OCI-LY7 (cell line): ENCODE measurements at regions not wholly inside any gene's neighbourhood (a gene's known extent, or its start where the extent isn't known, plus 50 kb on each side); places are given as distances from the start of the nearest gene placed in this dataset.

Experiments
- BruUV-seq: library from RNA; stranded (reverse); fragments of 400-500 nt; replicated peaks from 2 replicates; lab custom pipeline; 2021; lab: Mats Ljungman, UMichigan
- CTCF ChIA-PET: fragments of 300-600 bp; sonication (Branson Sonifier 250); formaldehyde crosslinking; loops from one replicate; lab custom pipeline; 2022; ENCODE audit warnings: antibody characterized with exemption; ENCODE audit not compliant: unreplicated experiment; lab: Charles Lee
- POLR2A ChIA-PET: fragments of 300-600 bp; sonication (Branson Sonifier 250); formaldehyde crosslinking; loops from one replicate; lab custom pipeline; 2022; ENCODE audit warnings: antibody characterized with exemption; lab: Charles Lee
- DNase-seq: peaks from one replicate; pipeline ENCODE4 v3.0.0-alpha.2; 2015; ENCODE audit warnings: low spot score
- H2AFZ ChIP-seq: fragments of 200-600 bp; sonication (generic), shearing (Covaris generic); 2 replicates; pipeline ENCODE4 v1.6.1; 2014; ENCODE audit warnings: mild to moderate bottlenecking, antibody characterized with exemption, low read length, moderate library complexity
- H3K27ac ChIP-seq: fragments of 200-600 bp; sonication (generic); 2 replicates; pipeline ENCODE4 v1.5.1; 2014; ENCODE audit warnings: mixed run types, low read depth, mild to moderate bottlenecking, moderate library complexity, low read length, inconsistent platforms; ENCODE audit not compliant: poor library complexity, severe bottlenecking
- H3K36me3 ChIP-seq: fragments of 200-600 bp; sonication (generic); 2 replicates; pipeline ENCODE4 v1.6.1; 2014; ENCODE audit warnings: mild to moderate bottlenecking, antibody characterized with exemption, low read length, moderate library complexity, mixed read lengths; ENCODE audit not compliant: insufficient read depth
- H3K4me1 ChIP-seq: fragments of 200-600 bp; sonication (generic); 2 replicates; pipeline ENCODE4 v1.5.1; 2014; ENCODE audit warnings: mild to moderate bottlenecking, low read length; ENCODE audit not compliant: insufficient read depth, poor library complexity, severe bottlenecking
- H3K4me2 ChIP-seq: fragments of 200-600 bp; sonication (generic); 2 replicates; pipeline ENCODE4 v1.6.1; 2014; ENCODE audit warnings: mild to moderate bottlenecking, low read length
- H3K4me3 ChIP-seq: fragments of 200-600 bp; sonication (generic); 2 replicates; pipeline ENCODE4 v1.5.1; 2014; ENCODE audit warnings: mild to moderate bottlenecking, low read depth, low read length; ENCODE audit not compliant: poor library complexity, severe bottlenecking
- H3K79me2 ChIP-seq: fragments of 200-600 bp; sonication (generic); 2 replicates; pipeline ENCODE4 v1.6.1; 2016; ENCODE audit warnings: low read depth, mild to moderate bottlenecking, low read length, moderate library complexity, mixed read lengths; ENCODE audit not compliant: insufficient read depth
- H3K9me2 ChIP-seq: fragments of 200-600 bp; sonication (generic); 2 replicates; pipeline ENCODE4 v1.6.1; 2016; ENCODE audit warnings: mild to moderate bottlenecking, low read length, mixed read lengths; ENCODE audit not compliant: insufficient read depth
- H3K9me3 ChIP-seq: fragments of 200-600 bp; sonication (generic); 2 replicates; pipeline ENCODE4 v1.6.1; 2014; ENCODE audit warnings: mild to moderate bottlenecking, mixed run types, low read length, mixed read lengths
- H4K20me1 ChIP-seq: fragments of 200-600 bp; sonication (generic); 2 replicates; pipeline ENCODE4 v1.6.1; 2014; ENCODE audit warnings: mild to moderate bottlenecking, antibody characterized with exemption, low read length, moderate library complexity, mixed read lengths; ENCODE audit not compliant: insufficient read depth
- EZH2phosphoT487 ChIP-seq: fragments of 200-600 bp; sonication (generic); IDR thresholded peaks from 2 replicates; pipeline ENCODE4 v1.6.1; 2018; ENCODE audit warnings: low read depth, borderline replicate concordance, mild to moderate bottlenecking, mixed run types, antibody characterized with exemption, low read length, moderate library complexity, mixed read lengths
- intact Hi-C: fragments of 100-400 bp; cut with micrococcal nuclease; formaldehyde crosslinking; loops from one replicate; pipeline ENCODE4 v1.10.0; 2022; ENCODE audit not compliant: unreplicated experiment
- TF ChIP-seq, protein P1 (sequence below): fragments of 200-600 bp; sonication (generic); conservative IDR thresholded peaks from 2 replicates; pipeline ENCODE4 v1.5.1; 2014; ENCODE audit warnings: mild to moderate bottlenecking, antibody characterized with exemption, low read length, moderate library complexity, mixed read lengths

DNA sequence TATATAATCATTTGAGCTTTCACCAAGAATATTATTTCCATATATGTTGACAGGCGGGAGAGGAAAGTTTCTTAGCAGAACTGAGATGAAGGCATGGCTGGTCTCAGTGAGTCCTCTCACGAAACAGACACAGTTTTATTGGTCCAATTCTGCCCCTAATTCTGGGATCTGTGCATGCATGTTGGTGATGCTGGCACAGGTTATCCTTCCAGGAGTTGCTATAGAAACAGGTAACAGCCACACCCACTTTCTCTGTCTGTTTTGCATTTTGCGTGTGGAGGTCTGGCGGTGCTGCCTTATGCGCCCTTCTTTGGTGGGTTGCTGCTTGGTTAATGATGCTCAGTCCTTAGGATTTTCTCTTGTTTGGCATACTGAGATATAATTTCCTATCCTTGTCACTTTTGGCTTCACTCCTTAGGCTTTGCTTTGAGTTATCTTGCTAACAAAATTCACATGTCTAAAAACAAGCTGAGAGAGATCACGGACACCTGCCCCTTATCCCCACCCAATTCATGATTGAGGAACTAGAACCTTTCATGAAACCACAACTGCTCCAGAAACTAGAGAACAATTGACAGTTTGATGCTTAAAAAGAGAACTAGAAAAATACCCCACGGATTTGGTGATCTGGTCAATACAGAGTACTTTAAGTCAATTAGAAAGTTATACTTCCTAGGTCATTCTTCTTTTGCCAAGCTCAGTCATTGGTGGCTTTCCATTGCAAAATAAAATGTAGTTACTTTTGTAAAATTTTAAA, 189.3 kb downstream of the FAT3 start:
- H3K9me3 ChIP-seq = no peaks in the 10 kb centered on the region
- BruUV-seq = no TSS peak
- ChIA-PET POLR2A (interaction anchor here (0.6 to 0.7 kb wide), 2 partner anchors 18 to 90 kb away, joined by 3 to 5 read pairs; no protein-coding TSS in a partner anchor), CTCF (no interaction called here)
- no peaks in the 10 kb centered on the region for H3K9me2 ChIP-seq
- H3K4me1 ChIP-seq = no peaks in the 10 kb centered on the region
- TF ChIP-seq EZH2phosphoT487 = no peak
- TF ChIP-seq, protein P1, sequence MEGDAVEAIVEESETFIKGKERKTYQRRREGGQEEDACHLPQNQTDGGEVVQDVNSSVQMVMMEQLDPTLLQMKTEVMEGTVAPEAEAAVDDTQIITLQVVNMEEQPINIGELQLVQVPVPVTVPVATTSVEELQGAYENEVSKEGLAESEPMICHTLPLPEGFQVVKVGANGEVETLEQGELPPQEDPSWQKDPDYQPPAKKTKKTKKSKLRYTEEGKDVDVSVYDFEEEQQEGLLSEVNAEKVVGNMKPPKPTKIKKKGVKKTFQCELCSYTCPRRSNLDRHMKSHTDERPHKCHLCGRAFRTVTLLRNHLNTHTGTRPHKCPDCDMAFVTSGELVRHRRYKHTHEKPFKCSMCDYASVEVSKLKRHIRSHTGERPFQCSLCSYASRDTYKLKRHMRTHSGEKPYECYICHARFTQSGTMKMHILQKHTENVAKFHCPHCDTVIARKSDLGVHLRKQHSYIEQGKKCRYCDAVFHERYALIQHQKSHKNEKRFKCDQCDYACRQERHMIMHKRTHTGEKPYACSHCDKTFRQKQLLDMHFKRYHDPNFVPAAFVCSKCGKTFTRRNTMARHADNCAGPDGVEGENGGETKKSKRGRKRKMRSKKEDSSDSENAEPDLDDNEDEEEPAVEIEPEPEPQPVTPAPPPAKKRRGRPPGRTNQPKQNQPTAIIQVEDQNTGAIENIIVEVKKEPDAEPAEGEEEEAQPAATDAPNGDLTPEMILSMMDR = no peak
- H3K4me2 ChIP-seq = no peak overlapping the region
- no peak for DNase-seq
- H3K4me3 ChIP-seq = no peak overlapping the region
- no peak overlapping the region for H2AFZ ChIP-seq
- no peaks in the 10 kb centered on the region for H4K20me1 ChIP-seq
- no peaks in the 10 kb centered on the region for H3K79me2 ChIP-seq
- H3K36me3 ChIP-seq = no peaks in the 10 kb centered on the region
- no peak overlapping the region for H3K27ac ChIP-seq
- intact Hi-C loops = no loop called here

DNA sequence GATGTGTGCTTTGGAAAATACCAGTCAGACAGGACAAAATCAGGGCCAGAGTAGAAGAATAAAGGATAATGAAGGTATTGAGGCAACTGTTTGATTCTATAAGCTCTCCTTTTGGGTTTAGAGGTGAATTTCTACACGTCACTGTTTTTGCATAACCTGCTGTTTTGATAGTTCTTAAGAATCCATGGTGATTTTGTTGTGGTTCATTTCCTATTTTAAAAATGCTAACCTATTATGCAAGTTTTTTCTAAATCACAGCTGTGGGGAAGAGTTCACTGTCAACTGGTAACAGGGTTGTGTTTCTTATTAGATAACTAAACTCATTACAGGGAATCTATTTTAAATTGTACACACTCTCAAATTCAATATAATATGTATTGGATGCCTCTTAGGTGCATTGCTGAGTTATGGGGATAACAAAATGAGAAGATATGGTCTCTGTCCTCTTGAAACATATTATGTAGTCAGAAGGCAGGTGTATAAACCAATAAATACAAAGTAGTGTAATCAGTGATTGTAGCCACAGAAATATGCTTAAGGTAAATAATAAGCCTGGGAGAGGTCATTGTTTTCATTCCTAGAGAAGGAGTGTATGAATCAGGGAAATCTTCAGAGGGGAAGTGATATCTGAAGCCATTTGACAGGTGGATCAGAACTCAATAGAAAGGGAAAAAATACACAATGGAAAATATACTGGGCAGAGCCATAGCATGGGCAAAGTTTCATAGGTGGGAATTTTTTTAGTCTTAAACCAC, 192.5 kb downstream of the FAT3 start:
- H3K4me2 ChIP-seq = no peak overlapping the region
- no peak overlapping the region for H3K4me3 ChIP-seq
- no peak overlapping the region for H3K27ac ChIP-seq
- H3K9me2 ChIP-seq = no peaks in the 10 kb centered on the region
- no peaks in the 10 kb centered on the region for H4K20me1 ChIP-seq
- H3K4me1 ChIP-seq = no peaks in the 10 kb centered on the region
- no peak for TF ChIP-seq EZH2phosphoT487
- no peaks in the 10 kb centered on the region for H3K9me3 ChIP-seq
- H2AFZ ChIP-seq = no peak overlapping the region
- intact Hi-C loops = no loop called here
- no peaks in the 10 kb centered on the region for H3K36me3 ChIP-seq
- BruUV-seq = no TSS peak
- CTCF ChIA-PET = no interaction called here
- no peak for DNase-seq
- H3K79me2 ChIP-seq = no peaks in the 10 kb centered on the region
- POLR2A ChIA-PET = no interaction called here

DNA sequence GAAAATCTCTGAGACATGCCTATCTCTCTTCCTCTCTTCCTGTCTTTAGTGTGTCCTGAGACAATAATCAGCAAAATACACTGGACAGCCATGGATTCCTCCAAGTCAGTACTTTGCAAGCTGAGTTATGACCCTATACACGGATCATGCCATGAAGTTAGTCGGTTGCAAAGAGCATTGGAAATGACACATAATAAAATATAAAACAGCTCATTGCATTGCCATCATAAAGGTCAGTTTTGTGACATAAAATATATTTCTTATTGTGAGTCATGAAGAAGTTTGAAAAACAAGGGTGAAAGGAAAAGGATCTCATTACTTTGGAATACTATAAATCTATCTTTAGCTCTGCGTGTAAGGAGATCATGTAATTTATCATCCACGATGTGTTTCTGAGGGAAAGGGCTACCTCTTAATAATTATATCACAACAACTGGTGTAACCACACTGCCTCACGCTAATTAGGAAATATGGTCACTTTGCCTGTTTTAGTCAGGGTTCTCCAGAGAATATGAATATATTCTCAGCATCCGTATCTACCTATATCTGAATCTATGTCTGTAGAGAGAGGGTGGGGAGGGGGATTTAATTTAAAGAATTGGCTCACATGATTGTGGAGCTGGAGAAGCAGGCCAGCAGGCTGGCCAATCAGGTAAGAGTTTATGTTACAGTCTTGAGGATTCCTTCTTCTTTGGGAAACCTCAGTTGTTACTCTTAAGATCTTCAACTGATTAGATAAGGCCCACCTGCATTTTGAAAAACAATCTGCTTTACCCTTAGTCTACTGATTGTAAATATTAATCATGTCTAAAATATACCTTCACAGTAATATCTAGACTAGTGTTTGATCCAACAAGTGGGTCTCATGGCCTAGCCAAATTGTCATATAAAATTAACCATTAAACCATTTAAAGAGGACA, 198.8 kb downstream of the FAT3 start:
- POLR2A ChIA-PET = interaction anchor here (0.9 kb wide), 1 partner anchor 1221 kb away, joined by 3 read pairs; no protein-coding TSS in a partner anchor
- Histone ChIP-seq H3K9me3 (no peaks in the 10 kb centered on the region), H4K20me1 (no peaks in the 10 kb centered on the region), H3K36me3 (no peaks in the 10 kb centered on the region), H2AFZ (no peak overlapping the region), H3K4me1 (no peaks in the 10 kb centered on the region), H3K9me2 (no peaks in the 10 kb centered on the region), H3K4me3 (no peak overlapping the region), H3K4me2 (no peak overlapping the region), H3K79me2 (no peaks in the 10 kb centered on the region), H3K27ac (no peak overlapping the region)
- no peak for DNase-seq
- no TSS peak for BruUV-seq
- intact Hi-C loops = no loop called here
- CTCF ChIA-PET = no interaction called here
- TF ChIP-seq EZH2phosphoT487 = no peak
- TF ChIP-seq, protein P1 = no peak
